ENCODE measurements at regions not wholly inside any gene's neighbourhood (a gene's known extent, or its start where the extent isn't known, plus 50 kb on each side); places are given as distances from the start of the nearest gene placed in this dataset.

- DNase-seq (ENCODE audit: low read depth in 1 of 2, low spot score in 1 of 2) = no peak
Measured at GRCh38 chr3:106707347-106707746, 669.9 kb upstream of the CCDC54 start.

GRCh38 chr3:106710596-106710995 lies 666.6 kb upstream of the CCDC54 start:
- H3K27me3 ChIP-seq (ENCODE audit: insufficient read depth, poor library complexity, severe bottlenecking) = no peaks in the 10 kb centered on the region
- TF ChIP-seq REST (IDR thresholded peaks at IDR 0.05; ENCODE audit: insufficient replicate concordance, low read depth) (no peak), GABPA (IDR thresholded peaks at IDR 0.05; ENCODE audit: low read depth) (no peak), CTCF (IDR thresholded peaks at IDR 0.05; ENCODE audit: insufficient read depth, low read length) (no peak), POLR2AphosphoS5 (IDR thresholded peaks at IDR 0.05; ENCODE audit: low read depth) (no peak), SPI1 (IDR thresholded peaks at IDR 0.05; ENCODE audit: borderline replicate concordance, low read depth) (no peak)
- H3K4me3 ChIP-seq (replicated peaks; ENCODE audit: insufficient read depth, low read length) = no peak overlapping the region
- DNase-seq (ENCODE audit: low read depth in 1 of 2, low spot score in 1 of 2) = no peak
- no peak overlapping the region for H3K27ac ChIP-seq (replicated peaks)

More at GRCh38 chr3:106707347-106707746, 669.9 kb upstream of the CCDC54 start:
- TF ChIP-seq REST (IDR thresholded peaks at IDR 0.05; ENCODE audit: insufficient replicate concordance, low read depth) = no peak
- TF ChIP-seq GABPA (IDR thresholded peaks at IDR 0.05; ENCODE audit: low read depth) = no peak
- no peak for TF ChIP-seq POLR2AphosphoS5 (IDR thresholded peaks at IDR 0.05; ENCODE audit: low read depth)
- TF ChIP-seq CTCF (IDR thresholded peaks at IDR 0.05; ENCODE audit: insufficient read depth, low read length) = no peak
- TF ChIP-seq SPI1 (IDR thresholded peaks at IDR 0.05; ENCODE audit: borderline replicate concordance, low read depth) = no peak
- Histone ChIP-seq H3K4me3 (replicated peaks; ENCODE audit: insufficient read depth, low read length) (no peak overlapping the region), H3K27me3 (ENCODE audit: insufficient read depth, poor library complexity, severe bottlenecking) (no peaks in the 10 kb centered on the region), H3K27ac (replicated peaks) (no peak overlapping the region)

GRCh38 chr3:106711650-106712049 lies 665.6 kb upstream of the CCDC54 start:
- no peak for DNase-seq (ENCODE audit: low read depth in 1 of 2, low spot score in 1 of 2)
- Histone ChIP-seq H3K27ac (replicated peaks) (no peak overlapping the region), H3K27me3 (ENCODE audit: insufficient read depth, poor library complexity, severe bottlenecking) (no peaks in the 10 kb centered on the region), H3K4me3 (replicated peaks; ENCODE audit: insufficient read depth, low read length) (no peak overlapping the region)
- TF ChIP-seq GABPA (IDR thresholded peaks at IDR 0.05; ENCODE audit: low read depth) (no peak), CTCF (IDR thresholded peaks at IDR 0.05; ENCODE audit: insufficient read depth, low read length) (no peak), POLR2AphosphoS5 (IDR thresholded peaks at IDR 0.05; ENCODE audit: low read depth) (no peak), SPI1 (IDR thresholded peaks at IDR 0.05; ENCODE audit: borderline replicate concordance, low read depth) (no peak), REST (IDR thresholded peaks at IDR 0.05; ENCODE audit: insufficient replicate concordance, low read depth) (no peak)

Measured in HL-60 (cell line).